ENCODE measurements at regions not wholly inside any gene's neighbourhood (a gene's known extent, or its start where the extent isn't known, plus 50 kb on each side); places are given as distances from the start of the nearest gene placed in this dataset.
"Not testable (repeated sequence)": the region's sequence is repeated elsewhere in the genome, so short reads cannot be mapped to it uniquely, and the experiment has no call there.

DNA sequence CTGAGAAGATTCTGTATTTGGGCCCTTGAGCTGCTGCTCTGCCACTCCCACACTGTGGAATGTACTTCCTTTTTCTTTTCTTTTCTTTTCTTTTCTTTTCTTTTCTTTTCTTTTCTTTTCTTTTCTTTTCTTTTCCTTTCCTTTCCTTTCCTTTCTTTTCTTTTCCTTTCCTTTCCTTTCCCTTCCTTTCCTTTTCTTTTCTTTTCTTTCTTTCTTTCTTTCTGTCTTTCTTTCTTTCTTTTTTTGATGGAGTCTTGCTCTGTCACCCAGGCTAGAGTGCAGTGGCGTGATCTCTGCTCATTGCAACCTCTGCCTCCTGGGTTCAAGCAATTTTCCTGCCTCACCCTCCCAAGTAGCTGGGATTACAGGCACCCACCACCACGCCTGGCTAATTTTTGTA lies 89.8 kb downstream of the DNAAF6 start:
- DNase-seq (ENCODE audit: low spot score); ATAC-seq: not testable (repeated sequence)

DNA sequence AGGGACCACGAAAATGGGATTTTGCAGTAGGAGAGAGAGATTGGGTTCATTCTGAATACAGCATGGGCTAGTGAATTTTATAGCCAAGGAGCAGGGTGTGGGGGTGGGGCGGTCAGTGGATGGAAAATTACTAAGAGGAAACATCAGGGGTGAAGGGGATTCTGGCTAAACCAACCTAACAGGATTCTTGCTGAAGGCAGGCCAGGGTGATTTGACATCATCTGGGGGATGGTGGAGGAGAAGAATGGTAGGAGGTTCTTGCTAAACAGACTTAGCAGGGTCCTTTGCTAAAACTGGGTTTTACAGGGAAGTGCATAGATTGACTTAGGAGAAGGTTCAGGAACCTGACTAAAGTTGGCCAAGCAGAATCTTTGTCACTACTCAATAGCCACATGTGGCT lies 91.9 kb downstream of the DNAAF6 start:
- ATAC-seq: no peak
- no peak for DNase-seq (ENCODE audit: low spot score)

GRCh38 chrX:107301253-107301652 lies 94.8 kb downstream of the DNAAF6 start:
- DNase-seq (ENCODE audit: low spot score): no peak
- ATAC-seq: no peak

DNA sequence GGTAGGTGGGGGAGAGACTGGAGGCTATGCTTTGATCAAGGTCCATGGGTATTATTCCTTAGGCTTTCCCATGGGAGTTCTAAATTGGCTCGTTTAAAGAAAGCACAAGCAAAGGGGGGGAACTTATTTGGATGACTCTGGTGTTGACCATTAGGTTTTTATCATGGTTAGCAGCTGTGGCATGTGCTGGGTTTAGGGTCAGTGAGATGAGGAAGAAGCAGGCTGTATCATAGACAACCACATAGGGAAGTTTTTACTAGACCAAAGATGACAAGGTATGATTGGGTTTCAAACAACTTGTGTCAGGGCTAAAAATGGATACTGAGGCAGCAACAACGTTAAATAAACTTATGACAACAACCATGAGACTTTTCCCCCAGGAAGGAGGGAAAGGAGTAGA lies 97.7 kb downstream of the DNAAF6 start:
- no peak for ATAC-seq
- no peak for DNase-seq (ENCODE audit: low spot score)

GRCh38 chrX:107323786-107324492 lies 117.5 kb downstream of the DNAAF6 start:
- DNase-seq (ENCODE audit: low spot score) (no peak), ATAC-seq (no peak)

DNA sequence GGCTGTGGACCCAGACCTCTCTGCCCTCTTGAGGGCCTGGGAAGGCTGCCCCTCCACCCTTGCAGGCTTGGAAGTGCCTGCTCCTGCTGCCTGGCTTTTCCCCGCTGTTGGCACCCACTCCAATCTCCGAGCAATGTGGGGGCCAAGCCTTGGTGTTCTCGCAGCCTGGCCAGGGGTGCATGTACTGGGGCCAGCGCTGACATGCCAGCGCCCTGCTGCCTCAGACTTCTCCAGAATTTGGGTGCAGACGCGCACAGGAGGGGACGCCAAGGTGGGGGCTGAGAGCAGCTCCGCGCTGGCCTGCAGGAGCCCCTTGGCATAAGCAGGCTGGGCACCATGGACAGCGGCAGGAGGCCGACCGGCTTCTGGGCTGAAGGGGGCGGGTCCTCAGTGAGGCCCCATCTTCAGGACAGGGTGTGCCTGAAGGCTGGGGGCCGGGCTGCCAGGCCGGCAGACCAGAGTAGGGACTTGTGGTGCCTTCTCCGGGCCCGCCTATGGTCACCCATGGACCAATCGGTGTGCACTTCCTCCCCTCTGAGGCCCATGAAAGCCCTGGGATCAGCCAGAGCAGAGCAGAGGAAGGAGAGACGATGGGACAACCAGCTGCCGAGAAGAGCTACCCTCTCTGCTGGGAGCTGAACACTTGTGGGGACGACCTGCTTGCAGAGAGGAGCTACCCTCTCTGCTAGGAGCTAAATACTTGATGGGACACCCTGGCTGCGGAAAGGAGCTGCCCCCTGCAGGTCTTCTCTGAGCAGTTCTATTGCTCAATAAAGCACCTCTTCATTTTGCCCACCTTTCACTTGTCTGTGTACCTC lies 118.3 kb downstream of the DNAAF6 start:
- ATAC-seq (peak; percentile 51), DNase-seq (ENCODE audit: low spot score) (no peak)

DNA sequence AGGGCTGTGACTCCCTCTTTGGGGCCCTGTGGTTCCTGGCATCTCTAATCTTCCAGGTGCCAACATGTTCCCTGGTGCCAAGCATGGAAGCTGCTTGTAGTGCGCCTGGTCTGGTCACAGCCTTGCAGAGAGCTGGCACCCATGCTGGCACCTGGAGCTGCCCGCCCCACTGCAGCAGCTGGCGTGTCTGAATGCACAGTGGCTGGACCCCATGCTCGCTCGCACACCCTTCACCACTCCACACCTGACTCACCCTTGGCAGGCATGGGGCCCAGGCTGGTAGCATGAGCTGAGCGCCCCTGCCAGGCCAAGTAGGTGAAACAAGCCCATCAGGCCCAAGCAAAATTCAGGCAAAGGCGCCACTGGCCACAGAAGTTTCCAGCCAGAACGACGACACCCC lies 119.1 kb downstream of the DNAAF6 start:
- no peak for DNase-seq (ENCODE audit: low spot score)
- ATAC-seq: no peak

GRCh38 chrX:107348051-107348450 lies 101.4 kb upstream of the FRMPD3 start:
- ATAC-seq: no peak

GRCh38 chrX:107348990-107349389 lies 100.5 kb upstream of the FRMPD3 start:
- DNase-seq (ENCODE audit: low spot score): no peak

More at GRCh38 chrX:107348051-107348450, 101.4 kb upstream of the FRMPD3 start:
- no peak for DNase-seq (ENCODE audit: low spot score)

DNA sequence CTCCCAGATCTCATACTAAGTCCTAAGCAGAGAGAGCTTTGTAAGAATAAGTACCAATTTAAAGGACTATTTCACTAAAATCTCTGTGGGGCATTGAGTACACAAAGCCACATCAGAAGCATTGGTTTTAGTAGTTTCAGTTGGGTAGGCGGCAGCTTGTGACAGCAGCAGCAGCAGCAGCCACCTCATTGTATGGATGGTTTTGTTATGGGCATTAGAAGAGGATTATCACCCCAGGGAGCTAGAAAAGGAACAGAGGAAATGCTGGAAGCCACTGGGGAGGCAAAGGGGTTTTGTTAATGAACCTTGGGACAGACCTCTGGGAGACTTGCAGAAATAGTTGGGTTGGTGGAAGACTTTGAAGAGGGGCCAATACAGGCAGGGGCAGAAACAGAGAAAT lies 93.9 kb upstream of the FRMPD3 start:
- ATAC-seq: no peak
- no peak for DNase-seq (ENCODE audit: low spot score)

More at GRCh38 chrX:107348990-107349389, 100.5 kb upstream of the FRMPD3 start:
- ATAC-seq: no peak

GRCh38 chrX:107360788-107361360 lies 88.6 kb upstream of the FRMPD3 start:
- DNase-seq (ENCODE audit: low spot score) (no peak), ATAC-seq (no peak)

GRCh38 chrX:107370185-107370584 lies 79.3 kb upstream of the FRMPD3 start:
- ATAC-seq; DNase-seq (ENCODE audit: low spot score): not testable (repeated sequence)

- DNase-seq (ENCODE audit: low spot score): no peak
- no peak for ATAC-seq
Observed at GRCh38 chrX:107374132-107374531, 75.3 kb upstream of the FRMPD3 start.

- no peak for ATAC-seq
- DNase-seq (ENCODE audit: low spot score): no peak
Observed at GRCh38 chrX:107374831-107375230, 74.6 kb upstream of the FRMPD3 start.

DNA sequence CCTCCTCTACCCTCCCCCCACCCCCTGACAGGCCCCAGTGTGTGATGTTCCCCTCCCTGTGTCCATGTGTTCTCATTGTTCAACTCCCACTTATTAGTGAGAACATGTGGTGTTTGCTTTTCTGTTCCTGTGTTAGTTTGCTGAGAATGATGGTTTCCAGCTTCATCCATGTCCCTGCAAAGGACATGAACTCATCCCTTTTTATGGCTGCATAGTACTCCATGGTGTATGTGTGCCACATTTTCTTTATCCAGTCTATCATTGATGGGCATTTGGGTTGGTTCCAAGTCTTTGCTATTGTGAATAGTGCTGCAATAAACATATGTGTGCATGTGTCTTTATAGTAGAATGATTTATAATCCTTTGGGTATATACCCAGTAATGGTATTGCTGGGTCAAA lies 73.3 kb upstream of the FRMPD3 start:
- not testable (repeated sequence) for DNase-seq (ENCODE audit: low spot score); ATAC-seq

- ATAC-seq (no peak), DNase-seq (ENCODE audit: low spot score) (no peak)
Observed at GRCh38 chrX:107384397-107385105, 64.9 kb upstream of the FRMPD3 start.

DNA sequence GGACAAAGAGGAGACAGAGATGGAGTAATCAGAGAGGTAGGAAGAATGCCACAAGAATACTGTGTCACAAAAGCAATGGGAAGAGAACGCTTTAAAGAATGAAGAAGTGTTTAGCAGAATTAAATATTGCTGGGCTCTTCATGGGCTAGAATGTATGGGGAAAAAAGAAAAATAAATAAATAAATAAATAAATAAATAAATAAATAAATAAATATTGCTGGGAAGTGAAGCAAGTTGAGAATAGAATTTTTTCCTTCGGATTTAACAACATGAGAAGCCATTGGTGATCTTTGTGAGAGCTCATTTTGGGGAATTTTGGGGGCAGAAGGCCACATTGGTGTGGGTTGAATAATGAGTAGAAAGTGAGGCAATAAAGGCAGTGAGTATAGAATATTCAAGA lies 59.7 kb upstream of the FRMPD3 start:
- no peak for DNase-seq (ENCODE audit: low spot score)
- no peak for ATAC-seq

DNA sequence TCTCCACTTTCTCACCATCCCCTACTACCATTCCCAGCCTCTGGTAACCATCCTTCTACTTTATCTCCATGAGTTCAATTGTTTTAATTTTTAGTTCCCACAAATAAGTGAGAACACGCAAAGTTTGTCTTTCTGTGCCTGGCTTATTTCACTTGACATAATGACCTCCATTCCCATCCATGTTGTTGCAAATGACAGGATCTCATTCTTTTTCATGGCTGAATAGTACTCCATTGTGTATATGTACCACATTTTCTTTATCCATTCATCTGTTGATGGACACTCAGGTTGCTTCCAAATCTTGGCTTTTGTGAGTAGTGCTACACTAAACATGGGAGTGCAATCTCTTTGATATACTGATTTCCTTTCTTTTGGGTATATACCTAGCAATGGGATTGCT lies 55.8 kb upstream of the FRMPD3 start:
- ATAC-seq; DNase-seq (ENCODE audit: low spot score): not testable (repeated sequence)

DNA sequence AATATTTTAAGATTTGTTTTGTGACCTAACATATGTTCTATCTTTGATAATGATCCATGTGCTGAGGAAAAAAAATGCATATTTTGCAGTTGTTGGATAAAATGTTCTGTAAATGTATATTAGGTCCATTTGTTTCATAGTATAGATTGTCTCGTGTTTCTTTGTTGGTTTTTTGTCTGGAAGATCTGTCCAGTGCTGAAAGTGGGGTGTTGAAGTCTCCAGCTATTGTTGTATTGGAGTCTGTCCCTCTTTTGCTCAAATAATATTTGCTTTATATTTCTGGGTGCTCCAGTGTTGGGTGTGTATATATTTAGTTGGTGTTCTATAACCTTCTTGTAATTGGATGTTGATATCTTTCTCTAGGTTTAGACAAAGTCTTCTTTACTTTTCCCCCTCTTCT lies 53.2 kb upstream of the FRMPD3 start:
- ATAC-seq (no peak), DNase-seq (ENCODE audit: low spot score) (no peak)

DNA sequence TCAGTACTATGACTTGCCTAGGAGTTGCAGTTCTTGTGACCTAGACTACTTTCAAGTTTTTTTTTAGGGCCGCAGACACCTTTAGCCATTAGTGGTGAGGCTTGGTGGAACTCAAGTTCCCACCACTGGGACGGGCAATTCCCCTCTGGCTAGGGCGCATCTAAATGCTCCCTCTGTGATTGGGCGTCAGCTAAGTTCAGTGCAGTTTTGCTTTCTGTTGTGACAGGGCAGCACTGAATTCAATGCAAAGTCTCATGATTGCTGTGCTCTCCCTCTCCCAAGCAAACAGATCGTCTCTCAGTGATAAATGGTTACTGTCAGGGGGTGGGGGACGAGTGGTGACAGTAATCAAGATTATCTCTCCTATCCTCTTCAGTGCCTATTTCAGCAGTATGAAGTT lies 52.7 kb upstream of the FRMPD3 start:
- DNase-seq (ENCODE audit: low spot score) (no peak), ATAC-seq (no peak)

- ATAC-seq (no peak), DNase-seq (ENCODE audit: low spot score) (no peak)
Observed at GRCh38 chrX:107398115-107398514, 51.3 kb upstream of the FRMPD3 start.
